Activated CD8-positive, alpha-beta memory T cell treated with anti-CD3 and anti-CD28 coated beads, Interleukin-2, amount 50 U/mL, for 4 hours (primary cell): ENCODE measurements at regions not wholly inside any gene's neighbourhood (a gene's known extent, or its start where the extent isn't known, plus 50 kb on each side); places are given as distances from the start of the nearest gene placed in this dataset.

ENCODE experiments used
- DNase-seq: peaks from one replicate; pipeline ENCODE4 v3.0.0-alpha.2; 2020

DNA sequence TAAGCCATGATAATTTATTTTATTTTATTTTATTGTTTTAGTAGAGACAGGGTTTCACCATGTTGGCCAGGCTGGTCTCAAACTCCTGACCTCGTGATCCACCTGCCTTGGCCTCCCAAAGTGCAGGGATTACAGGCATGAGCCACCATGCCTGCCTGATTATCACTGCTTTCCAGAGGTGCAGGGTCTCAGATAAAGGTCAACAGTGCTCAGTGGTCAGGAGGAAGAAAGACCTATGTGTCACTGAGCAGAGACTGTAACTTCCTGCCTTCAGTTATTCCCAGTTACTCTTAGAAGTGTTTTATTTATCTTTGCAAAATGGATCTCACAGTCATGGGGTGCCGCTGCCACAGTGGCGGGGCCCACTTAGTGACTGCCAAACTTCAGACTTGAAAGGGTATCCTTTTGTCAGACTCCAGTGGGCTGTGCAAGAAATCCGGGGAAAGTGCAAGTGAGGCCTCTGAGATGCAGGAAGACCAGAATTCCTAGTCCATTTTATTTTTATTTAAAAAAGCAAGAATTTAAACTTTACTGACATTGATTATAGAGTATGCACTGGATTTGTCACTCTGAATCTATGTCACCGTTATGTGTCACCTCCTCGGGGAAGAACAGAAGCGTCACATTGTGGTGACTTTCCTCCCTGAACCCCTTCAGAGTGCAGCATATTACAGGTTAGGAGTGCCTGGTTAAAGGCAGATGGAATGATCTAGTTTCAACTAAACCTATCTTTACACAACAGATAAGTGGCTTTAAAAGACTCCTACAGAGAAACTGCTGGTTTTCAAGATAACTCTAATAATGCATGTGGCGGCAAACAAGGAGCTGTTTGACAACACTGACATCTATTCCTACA is 59.1 kb upstream of the BICD1 start:
- no peak for DNase-seq

DNA sequence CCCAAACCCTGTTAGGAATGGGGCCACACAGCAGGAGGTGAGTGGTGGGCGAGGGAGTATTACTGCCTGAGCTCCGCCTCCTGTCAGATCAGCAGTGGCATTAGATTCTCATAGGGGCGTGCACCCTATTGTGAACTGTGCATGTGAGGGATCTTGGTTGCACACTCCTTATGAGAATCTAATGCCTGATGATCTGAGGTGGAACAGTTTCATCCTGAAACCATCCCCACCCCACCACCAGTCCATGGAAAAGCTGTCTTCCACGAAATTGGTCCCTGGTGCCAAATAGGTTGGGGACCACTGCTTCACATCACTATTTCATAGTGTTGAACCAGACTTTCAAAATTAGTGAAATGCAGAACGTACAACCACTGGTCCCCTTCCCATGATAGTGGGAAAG is 57.9 kb upstream of the BICD1 start:
- no peak for DNase-seq

DNA sequence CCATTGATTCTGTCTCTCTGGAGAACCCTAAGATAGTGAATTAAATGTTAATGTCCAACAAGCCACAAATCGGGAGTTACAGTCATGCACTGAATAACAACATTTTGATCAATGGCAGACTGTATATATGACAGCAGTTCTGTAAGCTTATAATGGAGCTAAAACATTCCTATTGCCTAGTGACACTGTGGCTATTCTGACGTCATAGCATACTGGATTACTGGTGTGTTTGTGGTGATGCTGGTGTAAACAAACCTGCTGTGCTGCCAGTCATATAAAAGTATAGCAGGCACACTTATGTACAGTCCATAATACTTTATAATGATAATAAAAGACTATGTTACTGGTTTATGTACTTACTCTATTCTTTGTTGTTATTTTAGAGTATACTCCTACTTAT is 56.7 kb upstream of the BICD1 start:
- no peak for DNase-seq

DNA sequence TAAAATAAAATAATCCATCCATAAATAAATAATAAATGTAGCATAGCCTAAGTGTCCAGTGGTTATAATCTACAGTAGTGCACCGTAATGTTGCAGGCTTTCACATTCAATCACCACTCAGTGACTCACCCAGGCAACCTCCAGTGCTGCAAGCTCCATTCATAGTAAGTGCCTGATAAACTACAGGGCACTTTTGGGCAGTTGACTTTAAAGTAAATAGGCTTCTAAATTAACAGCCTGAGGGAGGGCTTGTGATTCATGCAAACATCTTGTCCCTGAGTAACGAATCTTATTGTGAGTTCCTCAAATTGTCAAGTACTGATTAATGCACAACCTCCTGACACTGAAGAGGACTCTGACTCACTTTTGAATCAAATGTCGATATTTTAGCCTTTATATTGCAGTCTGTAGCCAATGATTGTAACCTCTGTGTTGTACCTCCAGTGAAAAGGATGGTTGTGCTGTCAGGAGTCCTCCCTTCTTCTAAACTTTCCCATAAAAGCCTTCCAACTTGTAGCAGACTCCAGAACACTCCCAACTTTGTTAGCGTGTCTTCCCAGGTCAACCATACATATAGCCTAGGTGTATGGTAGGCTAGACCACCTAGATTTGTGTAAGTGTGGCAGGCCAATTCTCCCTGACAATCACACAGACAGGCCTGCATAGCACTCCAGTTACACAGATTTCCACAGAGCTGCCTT is 55.0 kb upstream of the BICD1 start:
- DNase-seq, result no peak

DNA sequence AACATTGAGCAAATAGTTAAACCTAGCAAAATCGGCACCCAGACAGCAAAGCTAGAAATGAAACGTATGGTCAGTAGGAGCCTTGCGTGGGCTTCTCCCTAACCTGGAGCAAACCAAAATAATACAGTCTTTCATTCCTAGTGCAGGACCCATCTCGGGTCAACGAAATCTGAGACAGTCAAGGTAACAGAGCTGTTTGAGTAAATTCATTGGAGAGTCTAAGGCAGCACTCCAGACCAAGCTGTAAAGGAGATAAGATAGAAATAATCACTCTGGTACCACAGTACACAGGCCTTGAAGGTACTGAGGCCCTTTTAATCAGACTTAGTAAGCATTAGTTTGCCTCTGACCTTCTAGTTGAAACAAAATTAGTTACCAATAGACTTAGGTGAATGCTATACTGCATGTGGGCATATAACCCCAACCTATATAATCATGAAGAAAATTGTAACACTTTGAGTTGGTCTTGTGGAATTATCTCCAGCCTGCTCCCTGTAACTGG is 54.4 kb upstream of the BICD1 start:
- DNase-seq, result no peak

DNA sequence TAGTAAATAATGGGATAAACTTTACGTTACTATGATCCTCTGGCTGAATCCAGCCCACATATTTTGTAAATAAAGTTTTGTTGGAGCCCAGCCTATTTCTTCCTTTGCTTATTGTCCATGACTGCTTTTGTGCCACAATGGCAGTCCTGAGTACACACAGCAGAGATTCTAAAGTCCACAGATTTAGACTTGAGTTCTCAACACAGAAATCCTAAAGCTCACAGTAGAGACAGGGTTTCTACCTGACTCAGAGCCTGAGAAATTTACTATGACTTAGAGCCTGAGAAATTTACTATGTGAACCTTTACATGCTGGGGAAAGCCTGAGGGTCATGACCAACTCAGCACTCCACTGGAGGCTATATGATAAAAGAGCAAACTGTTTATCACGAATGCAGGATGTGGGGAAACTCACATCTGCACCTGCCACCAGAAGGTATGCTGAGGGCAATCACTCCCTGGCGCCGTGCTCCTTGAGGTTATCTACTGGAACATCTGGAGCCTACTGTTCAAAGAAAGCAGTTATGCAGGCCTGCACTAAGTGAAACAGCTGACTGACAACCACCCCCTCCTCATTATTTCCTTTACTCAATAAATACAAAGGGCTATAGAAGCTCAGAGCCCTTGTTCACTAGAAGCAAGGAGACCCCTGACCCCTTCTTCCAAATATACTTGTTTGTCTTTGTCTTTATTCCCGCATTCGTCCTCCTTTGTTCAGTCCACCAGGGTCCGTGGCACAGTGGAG is 52.6 kb upstream of the BICD1 start:
- no peak for DNase-seq
